T follicular helper cell (primary cell): ENCODE measurements at regions not wholly inside any gene's neighbourhood (a gene's known extent, or its start where the extent isn't known, plus 50 kb on each side); places are given as distances from the start of the nearest gene placed in this dataset.
"Not testable (repeated sequence)": the region's sequence is repeated elsewhere in the genome, so short reads cannot be mapped to it uniquely, and the experiment has no call there.

ENCODE experiments used
- DNase-seq: peaks from one replicate; pipeline ENCODE4 v3.0.0-alpha.2; 2020; ENCODE audit warnings: low read depth

- no peak for DNase-seq
Observed at GRCh38 chr15:92763459-92763858, 107.9 kb upstream of the FAM174B start.

DNA sequence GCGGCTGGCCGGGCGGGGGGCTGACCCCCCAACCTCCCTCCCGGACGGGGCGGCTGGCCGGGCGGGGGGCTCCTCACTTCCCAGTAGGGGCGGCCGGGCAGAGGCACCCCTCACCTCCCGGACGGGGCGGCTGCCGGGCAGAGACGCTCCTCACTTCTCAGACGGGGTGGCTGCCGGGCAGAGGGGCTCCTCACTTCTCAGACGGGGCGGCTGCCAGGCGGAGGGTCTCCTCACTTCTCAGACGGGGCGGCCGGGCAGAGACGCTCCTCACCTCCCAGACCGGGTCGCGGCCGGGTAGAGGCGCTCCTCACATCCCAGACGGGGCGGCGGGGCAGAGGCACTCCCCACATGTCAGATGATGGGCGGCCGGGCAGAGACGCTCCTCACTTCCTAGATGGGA lies 112.6 kb upstream of the FAM174B start:
- DNase-seq = not testable (repeated sequence)

DNA sequence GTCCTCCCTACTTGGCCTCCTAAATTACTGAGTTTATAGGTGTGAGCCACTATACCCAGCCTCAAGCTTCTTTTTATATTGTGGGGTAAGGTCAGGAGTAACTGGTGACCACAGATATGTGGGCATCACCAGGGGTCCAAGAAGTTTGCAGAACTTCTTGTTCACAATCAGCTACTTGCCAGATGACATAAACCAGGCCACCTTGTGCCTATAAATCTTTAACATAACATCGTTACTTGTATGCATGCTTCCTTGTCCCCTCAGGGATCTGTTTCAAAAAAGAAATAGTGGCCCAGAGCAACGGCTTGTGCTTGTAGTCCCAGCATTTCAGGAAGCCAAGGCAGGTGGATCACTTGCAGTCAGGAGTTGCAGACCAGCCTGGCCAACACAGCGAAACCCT lies 115.1 kb upstream of the FAM174B start:
- no peak for DNase-seq

DNA sequence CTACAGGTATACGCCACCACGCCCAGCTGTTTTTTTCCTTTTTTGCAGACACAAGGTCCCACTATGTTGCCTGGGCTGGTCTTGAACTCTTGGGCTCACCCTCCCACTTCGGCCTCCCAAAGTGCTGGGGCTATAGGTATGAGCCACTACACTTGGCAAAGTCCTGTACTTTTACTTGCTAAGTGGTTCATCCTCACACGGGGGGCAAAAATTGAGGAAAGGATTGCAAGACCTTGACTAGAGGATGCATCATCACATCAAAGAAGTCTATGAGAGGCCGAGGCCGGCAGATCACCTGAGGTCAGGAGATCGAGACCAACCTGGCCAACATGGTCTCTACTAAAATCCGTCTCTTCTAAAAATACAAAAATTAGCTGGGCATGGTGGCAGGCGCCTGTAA lies 116.5 kb upstream of the FAM174B start:
- no peak for DNase-seq

- no peak for DNase-seq
Observed at GRCh38 chr15:92772626-92773244, 117.2 kb upstream of the FAM174B start.

- DNase-seq = no peak
Observed at GRCh38 chr15:92773340-92773739, 117.8 kb upstream of the FAM174B start.

GRCh38 chr15:92779874-92780273 lies 120.2 kb upstream of the CHD2 start:
- DNase-seq = no peak

GRCh38 chr15:92780843-92781242 lies 119.3 kb upstream of the CHD2 start:
- no peak for DNase-seq

DNA sequence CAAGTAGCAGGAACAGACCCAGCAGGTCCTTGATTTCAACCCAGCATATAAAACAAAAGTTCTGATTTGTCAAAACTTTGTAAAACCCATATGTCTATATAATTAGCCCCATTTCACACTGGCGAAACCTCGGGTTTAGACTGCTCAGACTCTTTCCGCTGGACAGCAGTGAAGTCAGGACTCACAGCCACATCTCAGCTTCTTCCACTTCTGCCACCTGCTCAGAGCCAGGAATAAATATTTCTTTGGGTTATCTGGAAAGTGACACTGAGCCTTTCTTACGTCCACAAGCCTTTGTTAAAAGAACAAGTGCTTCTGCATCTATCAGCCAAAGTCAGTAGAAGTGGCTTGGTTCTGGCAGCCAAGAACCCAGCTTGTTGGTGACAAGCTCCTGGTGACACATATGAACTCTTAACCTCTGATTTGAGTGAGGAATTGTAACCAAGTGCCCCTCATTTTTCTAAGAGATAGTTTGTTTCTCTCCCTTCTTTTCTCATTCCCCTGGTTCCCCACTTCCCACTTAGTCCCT lies 118.1 kb upstream of the CHD2 start:
- DNase-seq = no peak

DNA sequence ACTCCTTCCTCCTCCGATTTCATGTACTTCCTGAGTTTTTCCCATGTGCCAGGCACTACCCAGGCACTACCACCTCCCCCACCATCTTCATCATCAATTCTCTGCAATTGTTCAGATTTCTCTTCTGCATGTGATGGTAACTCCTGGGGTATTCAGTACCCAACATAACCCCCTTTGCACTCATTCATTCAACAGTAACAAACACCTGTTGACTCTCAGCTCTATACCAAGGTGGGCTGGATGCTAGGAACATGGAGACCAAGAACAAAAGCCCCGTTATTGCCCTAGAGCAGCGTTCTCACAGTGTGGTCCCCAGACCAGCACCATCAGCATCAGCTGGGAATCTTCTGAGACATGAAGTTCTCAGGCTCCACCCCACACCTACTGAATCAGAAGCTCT lies 113.0 kb upstream of the CHD2 start:
- no peak for DNase-seq

GRCh38 chr15:92788196-92788595 lies 111.9 kb upstream of the CHD2 start:
- no peak for DNase-seq

DNA sequence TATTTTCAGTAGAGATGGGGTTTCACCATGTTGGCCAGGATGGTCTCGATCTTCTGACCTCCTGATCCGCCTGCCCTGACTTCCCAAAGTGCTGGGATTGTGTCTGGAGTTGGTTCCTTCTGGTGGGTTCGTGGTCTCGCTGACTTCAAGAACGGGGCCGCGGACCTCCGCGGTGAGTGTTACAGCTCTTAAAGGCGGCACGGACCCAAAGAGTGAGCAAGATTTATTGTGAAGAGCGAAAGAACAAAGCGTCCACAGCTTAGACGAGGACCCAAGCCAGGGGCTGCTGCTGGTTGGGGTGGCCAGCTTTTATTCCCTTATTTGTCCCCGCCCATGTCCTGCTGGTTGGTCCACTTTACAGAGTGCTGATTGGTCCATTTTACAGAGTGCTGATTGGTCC lies 111.3 kb upstream of the CHD2 start:
- DNase-seq = not testable (repeated sequence)

DNA sequence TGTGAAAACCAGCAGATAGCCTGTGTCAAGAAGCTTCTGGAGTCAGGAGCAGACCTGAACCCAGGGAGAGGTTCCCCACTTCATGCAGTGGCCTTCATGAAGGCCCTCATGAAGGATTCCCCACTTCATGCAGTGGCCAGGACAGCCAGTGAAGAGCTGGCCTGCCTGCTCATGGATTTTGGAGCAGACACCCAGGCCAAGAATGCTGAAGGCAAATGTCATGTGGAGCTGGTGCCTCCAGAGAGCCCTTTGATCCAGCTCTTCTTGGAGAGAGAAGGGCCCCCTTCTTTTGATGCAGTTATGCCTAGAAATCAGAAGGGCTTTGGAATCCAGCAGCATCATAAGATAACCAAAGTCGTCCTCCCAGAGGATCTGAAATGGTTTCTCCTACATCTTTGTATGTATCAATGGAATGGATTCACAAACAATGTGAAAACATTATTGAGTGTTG lies 103.9 kb upstream of the CHD2 start:
- DNase-seq = no peak

- DNase-seq = no peak
Observed at GRCh38 chr15:92797168-92798052, 102.7 kb upstream of the CHD2 start.

- no peak for DNase-seq
Observed at GRCh38 chr15:92800013-92800412, 100.1 kb upstream of the CHD2 start.

GRCh38 chr15:92800416-92801055 lies 99.6 kb upstream of the CHD2 start:
- DNase-seq = not testable (repeated sequence)

DNA sequence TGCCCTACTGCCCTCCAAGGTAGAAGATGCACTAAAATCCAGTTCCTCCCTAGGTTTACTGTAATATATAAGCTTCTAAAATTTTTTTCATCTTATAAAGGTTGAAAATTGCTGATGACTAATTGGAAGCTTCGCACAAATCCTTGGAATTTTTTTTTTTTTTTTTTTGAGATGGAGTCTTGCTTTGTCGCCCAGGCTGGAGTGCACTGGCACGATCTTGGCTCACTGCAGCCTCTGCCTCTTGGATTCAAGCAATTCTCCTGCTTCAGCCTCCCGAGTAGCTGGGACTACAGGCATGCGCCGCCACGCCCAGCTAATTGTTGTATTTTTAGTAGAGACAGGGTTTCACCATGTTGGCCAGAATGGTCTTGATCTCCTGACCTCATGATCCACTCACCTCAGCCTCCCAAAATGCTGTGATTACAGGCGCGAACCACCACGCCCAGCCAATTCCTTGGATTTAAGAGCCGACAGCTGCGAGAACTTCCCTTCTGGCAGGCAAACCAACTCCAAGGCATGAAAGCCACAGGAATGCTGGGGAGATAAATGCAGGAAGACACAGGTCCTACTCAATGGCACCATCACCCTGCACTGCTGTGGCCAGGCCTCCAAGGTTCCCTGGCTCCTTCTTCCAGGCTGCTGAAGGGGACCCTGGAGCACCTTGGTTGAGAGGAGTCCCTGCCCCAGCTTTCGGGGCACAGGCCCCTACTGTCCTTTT lies 98.9 kb upstream of the CHD2 start:
- DNase-seq = not testable (repeated sequence)

DNA sequence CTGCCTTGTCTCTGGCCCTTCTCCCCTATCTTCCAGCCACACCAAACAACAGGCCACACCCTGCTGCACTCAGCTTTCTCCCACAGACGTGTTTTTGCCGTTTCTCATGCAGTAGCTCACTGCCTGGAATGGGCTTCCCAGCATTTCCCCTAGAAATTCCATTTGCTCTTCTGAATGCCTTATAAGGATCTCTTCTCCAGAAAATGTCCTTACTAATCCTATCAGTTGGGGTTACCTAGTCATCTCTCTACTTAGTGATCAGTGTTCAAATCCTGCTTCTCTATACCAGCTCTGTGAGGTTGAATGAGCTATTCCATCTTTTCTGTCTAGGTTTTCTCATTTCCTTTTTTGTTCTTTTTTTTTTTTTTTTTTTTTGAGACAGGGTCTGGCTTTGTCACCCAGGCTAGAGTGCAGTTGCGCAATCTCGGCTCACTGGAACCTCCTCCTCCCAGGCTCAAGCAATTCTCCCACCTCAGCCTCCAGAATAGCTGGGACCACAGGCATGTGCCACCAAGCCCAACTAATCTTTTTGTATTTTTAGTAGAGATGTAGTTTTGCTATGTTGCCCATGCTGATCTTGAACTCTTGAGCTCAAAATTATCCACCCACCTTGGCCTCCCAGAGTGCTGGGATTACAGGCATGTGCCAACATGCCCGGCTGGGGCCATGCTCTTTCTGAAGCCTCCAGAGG lies 98.2 kb upstream of the CHD2 start:
- no peak for DNase-seq

- no peak for DNase-seq
Observed at GRCh38 chr15:92803536-92803851, 96.6 kb upstream of the CHD2 start.

GRCh38 chr15:92803852-92804609 lies 96.1 kb upstream of the CHD2 start:
- DNase-seq = no peak

GRCh38 chr15:92804610-92804936 lies 95.6 kb upstream of the CHD2 start:
- DNase-seq = not testable (repeated sequence)
